Activated naive CD4-positive, alpha-beta T cell treated with anti-CD3 and anti-CD28 coated beads, Interleukin-2, amount 50 U/mL, for 24 hours (primary cell): ENCODE measurements at regions not wholly inside any gene's neighbourhood (a gene's known extent, or its start where the extent isn't known, plus 50 kb on each side); places are given as distances from the start of the nearest gene placed in this dataset.
A peak's percentile ranks its signal among the peaks of the same experiment; 100 is the strongest.

Experiments
- H3K27ac Mint-ChIP-seq: one replicate; pipeline ENCODE4 v1.8.0; 2021; ENCODE audit warnings: mild to moderate bottlenecking, mixed read lengths
- H3K27me3 Mint-ChIP-seq: one replicate; pipeline ENCODE4 v1.8.0; 2021; ENCODE audit warnings: mixed read lengths
- H3K36me3 Mint-ChIP-seq: one replicate; pipeline ENCODE4 v1.8.0; 2021; ENCODE audit warnings: mixed read lengths
- H3K4me1 Mint-ChIP-seq: one replicate; pipeline ENCODE4 v1.8.0; 2021; ENCODE audit warnings: mixed read lengths
- H3K4me3 Mint-ChIP-seq: one replicate; pipeline ENCODE4 v1.8.0; 2021; ENCODE audit warnings: mild to moderate bottlenecking, mixed read lengths
- H3K9me3 Mint-ChIP-seq: one replicate; pipeline ENCODE4 v1.8.0; 2021; ENCODE audit warnings: mixed read lengths

DNA sequence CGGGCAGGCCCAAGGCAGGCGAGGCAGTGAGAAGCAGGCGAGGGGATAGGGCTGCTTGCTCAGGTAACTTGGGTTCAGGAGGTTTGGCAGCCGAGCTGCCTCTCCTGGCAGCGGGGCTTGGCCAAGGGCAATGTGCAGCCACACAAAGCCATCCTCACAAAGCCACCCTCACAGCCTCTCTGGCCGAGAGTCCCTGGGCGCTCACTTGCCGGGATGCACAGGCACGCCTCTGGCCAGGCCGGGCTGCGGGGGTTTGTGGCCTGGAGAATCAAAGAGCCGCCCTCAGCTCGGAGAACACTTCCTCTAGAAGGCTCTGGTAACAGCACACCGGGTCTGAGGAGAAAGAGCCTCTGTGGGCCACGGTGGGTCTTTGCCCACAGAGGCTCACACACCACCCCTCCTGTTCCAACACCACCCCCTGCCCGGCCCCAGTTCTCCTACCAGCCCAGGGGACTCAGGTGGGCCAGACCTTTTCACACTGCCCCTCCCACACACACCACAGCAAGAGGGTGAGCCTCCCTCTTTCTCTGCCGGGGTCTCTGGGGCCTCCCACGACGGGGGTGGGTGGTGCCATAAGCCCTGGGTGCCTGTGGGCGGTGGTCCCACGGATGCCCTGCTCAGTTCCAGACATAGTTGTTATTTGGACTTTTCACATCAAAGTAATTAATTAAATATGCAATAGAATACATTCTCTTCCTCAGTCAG lies 186.9 kb downstream of the ZFP36L2 start:
- H3K27me3 Mint-ChIP-seq = no peaks in the 10 kb centered on the region
- H3K4me1 Mint-ChIP-seq = no peaks in the 10 kb centered on the region
- H3K4me3 Mint-ChIP-seq = no peak overlapping the region
- H3K27ac Mint-ChIP-seq = peak overlapping the region; percentile 35
- H3K36me3 Mint-ChIP-seq = no peaks in the 10 kb centered on the region
- H3K9me3 Mint-ChIP-seq = no peaks in the 10 kb centered on the region

DNA sequence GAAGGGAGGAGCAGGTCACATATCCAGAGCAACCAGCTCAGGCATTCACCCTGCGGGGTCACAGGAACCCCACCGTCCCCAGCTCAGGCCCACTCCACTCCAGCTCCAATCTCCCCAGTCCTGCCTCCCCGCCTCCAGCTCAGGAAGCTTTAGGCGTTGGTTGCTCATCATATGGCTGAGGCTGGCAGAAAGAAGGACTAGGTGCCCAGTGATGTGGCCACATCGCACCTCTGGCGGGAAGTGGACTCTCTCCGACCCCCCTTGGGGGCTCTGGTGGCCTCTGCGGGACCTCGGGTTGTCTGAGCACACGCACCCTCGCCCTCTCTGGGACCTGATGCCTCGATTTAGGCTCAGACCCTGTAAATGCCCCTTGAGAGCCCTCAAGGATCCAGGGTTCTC lies 187.7 kb downstream of the ZFP36L2 start:
- Mint-ChIP-seq H3K27me3 (no peaks in the 10 kb centered on the region), H3K4me3 (no peak overlapping the region), H3K4me1 (peaks cover 8% of the 10 kb centered on the region), H3K9me3 (no peaks in the 10 kb centered on the region), H3K36me3 (no peaks in the 10 kb centered on the region), H3K27ac (no peak overlapping the region)

DNA sequence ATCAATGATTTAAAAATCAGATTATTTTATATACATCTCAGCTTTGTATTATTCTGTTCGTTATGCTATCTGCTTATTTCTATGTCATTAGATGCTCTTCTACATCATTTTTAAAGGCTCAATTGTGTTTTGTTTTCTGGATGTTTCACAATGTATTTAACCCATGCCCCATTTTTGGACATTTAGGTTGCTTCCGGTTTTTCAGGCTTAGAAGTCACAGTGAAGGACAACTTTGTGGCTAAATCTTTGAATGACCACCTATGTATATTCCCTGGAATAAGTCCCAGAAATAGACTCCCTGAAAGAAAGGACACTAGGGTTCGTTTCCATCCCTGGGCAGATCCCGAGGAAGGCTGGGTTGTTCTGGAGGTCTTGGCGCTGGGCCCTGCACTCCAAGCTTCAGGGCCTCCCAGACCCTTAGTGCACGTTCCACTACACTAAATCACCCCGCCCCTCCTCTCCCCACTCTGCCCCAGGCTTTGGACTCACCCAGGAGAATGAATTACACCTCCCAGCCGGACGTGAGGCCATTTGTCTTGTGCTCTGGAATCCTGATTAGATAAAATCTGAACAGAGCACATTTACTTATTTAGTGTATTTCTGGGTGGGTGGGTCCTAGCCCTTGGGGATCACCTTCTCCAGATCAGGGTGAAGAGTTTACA lies 188.2 kb downstream of the ZFP36L2 start:
- Mint-ChIP-seq H3K4me1 (peaks cover 13% of the 10 kb centered on the region), H3K27ac (no peak overlapping the region), H3K27me3 (no peaks in the 10 kb centered on the region)

DNA sequence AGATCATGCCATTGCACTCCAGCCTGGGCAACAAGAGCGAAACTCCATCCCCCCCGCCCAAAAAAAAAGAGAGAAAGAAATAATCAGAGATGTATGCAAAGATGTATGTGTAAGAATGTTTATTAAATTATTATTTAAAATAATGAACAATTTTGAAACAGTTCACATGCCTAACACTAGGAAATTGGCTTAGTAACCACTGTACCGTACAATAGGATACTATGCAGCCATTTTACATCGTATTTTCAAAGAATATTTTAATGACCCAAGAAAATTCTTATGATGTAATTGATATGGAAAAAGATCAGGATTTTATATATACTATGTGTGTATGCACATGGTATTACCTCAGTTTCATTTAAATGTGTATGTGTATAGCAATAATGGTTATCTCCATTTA lies 190.5 kb downstream of the ZFP36L2 start:
- Mint-ChIP-seq H3K27ac (no peak overlapping the region), H3K4me1 (peaks cover 27% of the 10 kb centered on the region), H3K36me3 (no peaks in the 10 kb centered on the region), H3K9me3 (no peaks in the 10 kb centered on the region), H3K27me3 (no peaks in the 10 kb centered on the region), H3K4me3 (no peak overlapping the region)

More for the DNA sequence above, 188.2 kb downstream of the ZFP36L2 start:
- no peaks in the 10 kb centered on the region for H3K9me3 Mint-ChIP-seq
- H3K36me3 Mint-ChIP-seq = no peaks in the 10 kb centered on the region
- no peak overlapping the region for H3K4me3 Mint-ChIP-seq

DNA sequence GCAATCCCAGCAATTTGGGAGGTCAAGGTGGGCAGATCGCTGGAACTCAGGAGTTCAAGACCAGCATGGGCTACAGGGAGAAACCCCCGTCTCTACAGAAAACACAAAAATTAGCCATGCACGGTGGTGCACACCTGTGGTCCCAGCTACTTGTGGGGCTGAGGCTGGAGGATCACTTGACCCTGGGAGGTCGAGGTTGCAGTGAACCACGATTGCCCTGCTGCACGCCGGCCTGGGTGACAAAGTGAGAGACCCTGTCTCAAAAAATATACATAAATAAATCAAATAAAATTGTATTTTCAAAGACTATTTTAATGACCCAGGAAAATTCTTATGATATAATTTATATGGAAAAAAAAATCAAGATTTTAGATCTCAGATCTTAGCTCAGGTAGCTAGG lies 191.5 kb downstream of the ZFP36L2 start:
- H3K27ac Mint-ChIP-seq = no peak overlapping the region
- no peaks in the 10 kb centered on the region for H3K9me3 Mint-ChIP-seq
- no peaks in the 10 kb centered on the region for H3K27me3 Mint-ChIP-seq
- peaks cover 27% of the 10 kb centered on the region for H3K4me1 Mint-ChIP-seq
- no peak overlapping the region for H3K4me3 Mint-ChIP-seq
- no peaks in the 10 kb centered on the region for H3K36me3 Mint-ChIP-seq

GRCh38 chr2:43034242-43034619 lies 192.2 kb downstream of the ZFP36L2 start:
- H3K4me3 Mint-ChIP-seq = no peak overlapping the region
- no peaks in the 10 kb centered on the region for H3K9me3 Mint-ChIP-seq
- no peak overlapping the region for H3K27ac Mint-ChIP-seq
- H3K36me3 Mint-ChIP-seq = no peaks in the 10 kb centered on the region
- H3K27me3 Mint-ChIP-seq = no peaks in the 10 kb centered on the region
- H3K4me1 Mint-ChIP-seq = peaks cover 27% of the 10 kb centered on the region

GRCh38 chr2:43033466-43034241 lies 192.8 kb downstream of the ZFP36L2 start:
- no peak overlapping the region for H3K4me3 Mint-ChIP-seq
- no peaks in the 10 kb centered on the region for H3K27me3 Mint-ChIP-seq
- H3K36me3 Mint-ChIP-seq = no peaks in the 10 kb centered on the region
- peaks cover 27% of the 10 kb centered on the region for H3K4me1 Mint-ChIP-seq
- no peaks in the 10 kb centered on the region for H3K9me3 Mint-ChIP-seq
- H3K27ac Mint-ChIP-seq = peak overlapping the region; percentile 31

- H3K27ac Mint-ChIP-seq = peak overlapping the region; percentile 59
- peaks cover 27% of the 10 kb centered on the region for H3K4me1 Mint-ChIP-seq
- H3K9me3 Mint-ChIP-seq = no peaks in the 10 kb centered on the region
- no peaks in the 10 kb centered on the region for H3K27me3 Mint-ChIP-seq
- peak overlapping the region; percentile 11 for H3K4me3 Mint-ChIP-seq
- H3K36me3 Mint-ChIP-seq = no peaks in the 10 kb centered on the region
Observed at GRCh38 chr2:43033016-43033270, 193.5 kb downstream of the ZFP36L2 start.

- Mint-ChIP-seq H3K27me3 (no peaks in the 10 kb centered on the region), H3K9me3 (no peaks in the 10 kb centered on the region), H3K27ac (peak overlapping the region; percentile 53), H3K36me3 (no peaks in the 10 kb centered on the region), H3K4me1 (peaks cover 27% of the 10 kb centered on the region), H3K4me3 (peak overlapping the region; percentile 53)
Observed at GRCh38 chr2:43032213-43033015, 194.0 kb downstream of the ZFP36L2 start.

GRCh38 chr2:43031471-43032212 lies 194.8 kb downstream of the ZFP36L2 start:
- no peaks in the 10 kb centered on the region for H3K9me3 Mint-ChIP-seq
- peaks cover 27% of the 10 kb centered on the region for H3K4me1 Mint-ChIP-seq
- H3K27me3 Mint-ChIP-seq = no peaks in the 10 kb centered on the region
- no peaks in the 10 kb centered on the region for H3K36me3 Mint-ChIP-seq
- no peak overlapping the region for H3K4me3 Mint-ChIP-seq
- no peak overlapping the region for H3K27ac Mint-ChIP-seq

DNA sequence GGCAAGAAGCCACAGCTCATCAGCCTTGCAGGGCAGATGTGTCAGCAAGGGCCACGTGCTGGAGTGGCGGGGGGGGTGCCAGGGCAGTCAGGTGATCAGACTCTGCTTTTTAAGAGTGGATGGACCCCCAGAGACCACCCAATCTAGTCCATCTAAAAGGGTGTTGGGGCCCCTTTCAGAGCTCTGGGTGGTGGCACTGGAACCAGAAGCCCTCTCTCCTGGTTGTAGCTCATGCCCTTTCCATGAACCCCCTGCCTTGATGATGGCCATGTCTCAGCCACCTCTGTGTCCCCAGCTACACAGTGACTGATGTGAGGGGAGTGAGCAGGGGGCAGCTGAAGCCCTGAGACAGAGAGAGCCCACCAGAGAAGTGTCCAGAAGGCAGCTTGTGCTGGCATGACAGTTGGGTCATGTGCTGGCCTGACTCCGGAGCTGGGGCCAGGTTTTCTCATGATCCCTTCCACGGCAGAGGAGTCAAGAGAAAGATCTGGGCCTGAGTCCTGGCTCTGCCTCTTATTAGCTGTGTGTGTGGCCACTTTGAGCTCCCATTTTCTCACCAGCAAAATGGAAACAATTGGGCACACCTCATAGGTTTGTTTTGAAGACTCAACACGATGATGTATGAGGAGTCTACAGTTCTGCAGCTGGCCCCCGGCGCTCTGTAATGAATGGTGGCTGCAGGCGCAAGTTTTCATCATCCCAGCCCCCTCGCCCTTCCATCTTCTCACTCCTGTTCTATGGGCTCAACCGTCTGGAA lies 195.7 kb downstream of the ZFP36L2 start:
- Mint-ChIP-seq H3K27me3 (no peaks in the 10 kb centered on the region), H3K4me1 (peaks cover 35% of the 10 kb centered on the region), H3K36me3 (no peaks in the 10 kb centered on the region), H3K9me3 (no peaks in the 10 kb centered on the region), H3K4me3 (no peak overlapping the region), H3K27ac (no peak overlapping the region)

- no peak overlapping the region for H3K27ac Mint-ChIP-seq
- no peaks in the 10 kb centered on the region for H3K27me3 Mint-ChIP-seq
- H3K4me3 Mint-ChIP-seq = no peak overlapping the region
- H3K9me3 Mint-ChIP-seq = no peaks in the 10 kb centered on the region
- peaks cover 44% of the 10 kb centered on the region for H3K4me1 Mint-ChIP-seq
- no peaks in the 10 kb centered on the region for H3K36me3 Mint-ChIP-seq
Observed at GRCh38 chr2:43029186-43029585, 197.2 kb downstream of the ZFP36L2 start.

DNA sequence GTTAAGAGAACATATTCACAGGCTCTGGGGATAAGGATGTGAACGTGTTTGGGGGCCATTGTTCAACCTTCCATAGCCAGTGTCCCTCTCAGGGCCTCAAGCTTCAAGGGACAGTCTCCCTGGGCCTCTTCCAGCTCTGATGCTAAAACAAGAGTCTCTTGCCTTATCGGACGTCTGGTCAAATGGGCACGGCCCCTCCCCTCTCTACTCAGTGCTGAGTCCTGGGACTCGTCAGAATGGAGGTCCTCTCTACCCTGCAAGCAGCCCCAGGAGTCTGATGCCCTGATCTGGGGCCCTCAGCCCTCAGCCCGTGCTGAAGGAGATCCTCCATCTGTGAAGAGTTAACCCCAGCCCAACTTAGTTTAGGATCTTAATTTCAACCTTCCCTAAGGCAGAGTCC lies 198.2 kb downstream of the ZFP36L2 start:
- no peak overlapping the region for H3K27ac Mint-ChIP-seq
- no peaks in the 10 kb centered on the region for H3K27me3 Mint-ChIP-seq
- peaks cover 34% of the 10 kb centered on the region for H3K4me1 Mint-ChIP-seq
- H3K4me3 Mint-ChIP-seq = no peak overlapping the region
- no peaks in the 10 kb centered on the region for H3K9me3 Mint-ChIP-seq
- no peaks in the 10 kb centered on the region for H3K36me3 Mint-ChIP-seq

GRCh38 chr2:43027097-43027873 lies 199.1 kb downstream of the ZFP36L2 start:
- H3K27me3 Mint-ChIP-seq = no peaks in the 10 kb centered on the region
- H3K9me3 Mint-ChIP-seq = no peaks in the 10 kb centered on the region
- no peak overlapping the region for H3K4me3 Mint-ChIP-seq
- H3K4me1 Mint-ChIP-seq = peaks cover 25% of the 10 kb centered on the region
- no peak overlapping the region for H3K27ac Mint-ChIP-seq
- H3K36me3 Mint-ChIP-seq = peaks cover 2% of the 10 kb centered on the region
